ENCODE measurements at regions not wholly inside any gene's neighbourhood (a gene's known extent, or its start where the extent isn't known, plus 50 kb on each side); places are given as distances from the start of the nearest gene placed in this dataset.
A peak's percentile ranks its signal among the peaks of the same experiment; 100 is the strongest.
"Not testable (repeated sequence)": the region's sequence is repeated elsewhere in the genome, so short reads cannot be mapped to it uniquely, and the experiment has no call there.

GRCh38 chrX:130543603-130544325, 142.0 kb downstream of the RBMX2 start:
- peak overlapping the region in 1 of 2 donors; percentile 21 for H3K27ac ChIP-seq (ENCODE audit: low read depth in 1 of 2, low read length in 1 of 2)
- no peaks in the 10 kb centered on the region for H3K27me3 ChIP-seq (ENCODE audit: control insufficient read depth in 2 of 2, insufficient read depth in 1 of 2, low read length in 1 of 2)
- no peak overlapping the region for H3K4me3 ChIP-seq (ENCODE audit: low read length in 2 of 2)
- no peaks in the 10 kb centered on the region for H3K36me3 ChIP-seq (ENCODE audit: control insufficient read depth in 2 of 2, insufficient read depth in 2 of 2, low read length in 1 of 2)
- H3K9me3 ChIP-seq (ENCODE audit: control insufficient read depth in 2 of 2, insufficient read depth in 1 of 2, low read length in 1 of 2): no peaks in the 10 kb centered on the region
- DNase-seq (ENCODE audit: low read depth in 6 of 9, low spot score in 9 of 9): peak in 5 of 9 donors; percentile 1 to 61 (median 21)
- WGBS: 51% methylated on average over 4 of the region's 4 CpGs
- H3K4me1 ChIP-seq (ENCODE audit: control insufficient read depth in 2 of 2, insufficient read depth in 2 of 2, low read length in 2 of 2): peaks cover 3 to 13% of the 10 kb centered on the region in 2 donors

GRCh38 chrX:130545796-130546195, 144.0 kb downstream of the RBMX2 start:
- Histone ChIP-seq H3K36me3 (ENCODE audit: control insufficient read depth in 2 of 2, insufficient read depth in 2 of 2, low read length in 1 of 2) (no peaks in the 10 kb centered on the region), H3K27ac (ENCODE audit: low read depth in 1 of 2, low read length in 1 of 2) (no peak overlapping the region), H3K4me1 (ENCODE audit: control insufficient read depth in 2 of 2, insufficient read depth in 2 of 2, low read length in 2 of 2) (peaks cover 3 to 9% of the 10 kb centered on the region in 2 donors), H3K4me3 (ENCODE audit: low read length in 2 of 2) (no peak overlapping the region), H3K27me3 (ENCODE audit: control insufficient read depth in 2 of 2, insufficient read depth in 1 of 2, low read length in 1 of 2) (no peaks in the 10 kb centered on the region), H3K9me3 (ENCODE audit: control insufficient read depth in 2 of 2, insufficient read depth in 1 of 2, low read length in 1 of 2) (no peaks in the 10 kb centered on the region)
- WGBS: 99% methylated on average over 2 of the region's 2 CpGs
- no peak for DNase-seq (ENCODE audit: low read depth in 6 of 9, low spot score in 9 of 9)

DNA sequence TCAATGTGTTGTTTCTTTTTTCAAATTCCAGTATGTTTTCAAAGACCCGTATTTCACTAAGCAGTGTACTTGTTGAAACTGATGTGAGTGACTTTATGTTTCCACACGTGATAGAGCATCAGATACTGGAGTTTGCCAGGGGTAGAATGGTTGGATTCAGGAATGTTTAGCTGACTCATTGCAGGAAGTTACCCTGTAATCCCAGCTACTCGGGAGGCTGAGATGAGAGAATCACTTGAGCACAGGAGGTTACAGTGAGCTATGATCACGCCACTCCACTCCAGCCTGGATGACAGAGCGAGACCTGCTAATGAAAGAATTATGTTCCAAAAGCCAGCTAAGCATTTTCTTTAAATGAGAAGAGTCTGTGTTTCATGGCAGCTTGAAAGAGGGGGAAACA, 147.6 kb downstream of the RBMX2 start:
- H3K27me3 ChIP-seq (ENCODE audit: control insufficient read depth in 2 of 2, insufficient read depth in 1 of 2, low read length in 1 of 2); H3K27ac ChIP-seq (ENCODE audit: low read depth in 1 of 2, low read length in 1 of 2); H3K36me3 ChIP-seq (ENCODE audit: control insufficient read depth in 2 of 2, insufficient read depth in 2 of 2, low read length in 1 of 2); H3K4me3 ChIP-seq (ENCODE audit: low read length in 2 of 2); H3K4me1 ChIP-seq (ENCODE audit: control insufficient read depth in 2 of 2, insufficient read depth in 2 of 2, low read length in 2 of 2); H3K9me3 ChIP-seq (ENCODE audit: control insufficient read depth in 2 of 2, insufficient read depth in 1 of 2, low read length in 1 of 2); DNase-seq (ENCODE audit: low read depth in 6 of 9, low spot score in 9 of 9): not testable (repeated sequence)
- WGBS: 87% methylated on average over 5 of the region's 5 CpGs

GRCh38 chrX:130550351-130550750, 148.6 kb downstream of the RBMX2 start:
- Histone ChIP-seq H3K27me3 (ENCODE audit: control insufficient read depth in 2 of 2, insufficient read depth in 1 of 2, low read length in 1 of 2) (no peaks in the 10 kb centered on the region), H3K9me3 (ENCODE audit: control insufficient read depth in 2 of 2, insufficient read depth in 1 of 2, low read length in 1 of 2) (no peaks in the 10 kb centered on the region), H3K4me1 (ENCODE audit: control insufficient read depth in 2 of 2, insufficient read depth in 2 of 2, low read length in 2 of 2) (no peaks in the 10 kb centered on the region), H3K36me3 (ENCODE audit: control insufficient read depth in 2 of 2, insufficient read depth in 2 of 2, low read length in 1 of 2) (no peaks in the 10 kb centered on the region), H3K4me3 (ENCODE audit: low read length in 2 of 2) (no peak overlapping the region), H3K27ac (ENCODE audit: low read depth in 1 of 2, low read length in 1 of 2) (no peak overlapping the region)
- WGBS: 18% methylated on average over 2 of the region's 2 CpGs
- DNase-seq (ENCODE audit: low read depth in 6 of 9, low spot score in 9 of 9): no peak

GRCh38 chrX:130552444-130553073, 150.8 kb downstream of the RBMX2 start:
- no peaks in the 10 kb centered on the region for H3K27me3 ChIP-seq (ENCODE audit: control insufficient read depth in 2 of 2, insufficient read depth in 1 of 2, low read length in 1 of 2)
- H3K27ac ChIP-seq (ENCODE audit: low read depth in 1 of 2, low read length in 1 of 2): no peak overlapping the region
- H3K9me3 ChIP-seq (ENCODE audit: control insufficient read depth in 2 of 2, insufficient read depth in 1 of 2, low read length in 1 of 2): no peaks in the 10 kb centered on the region
- WGBS: 88% methylated on average over 6 of the region's 6 CpGs
- DNase-seq (ENCODE audit: low read depth in 6 of 9, low spot score in 9 of 9): no peak
- H3K36me3 ChIP-seq (ENCODE audit: control insufficient read depth in 2 of 2, insufficient read depth in 2 of 2, low read length in 1 of 2): no peaks in the 10 kb centered on the region
- H3K4me3 ChIP-seq (ENCODE audit: low read length in 2 of 2): no peak overlapping the region
- H3K4me1 ChIP-seq (ENCODE audit: control insufficient read depth in 2 of 2, insufficient read depth in 2 of 2, low read length in 2 of 2): no peaks in the 10 kb centered on the region

DNA sequence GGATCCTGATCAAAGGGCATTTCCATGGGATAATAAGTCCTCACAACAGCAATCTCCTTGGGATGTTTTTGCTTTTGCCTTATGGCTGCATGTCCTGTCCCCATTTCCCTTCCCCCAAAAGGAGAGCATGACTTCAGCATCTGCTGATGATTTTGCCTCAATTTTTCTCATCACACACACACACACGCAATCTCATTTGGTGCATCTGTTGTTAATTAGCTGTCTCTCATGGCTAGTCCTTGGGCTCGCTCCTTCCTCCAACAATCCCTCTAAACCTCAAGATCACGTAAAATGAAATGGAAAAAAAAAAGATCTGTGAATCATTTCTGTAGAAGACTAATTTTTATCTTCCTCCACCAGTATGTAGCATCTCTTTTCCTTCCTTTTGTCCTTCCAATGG, 153.6 kb downstream of the RBMX2 start:
- Histone ChIP-seq H3K9me3 (ENCODE audit: control insufficient read depth in 2 of 2, insufficient read depth in 1 of 2, low read length in 1 of 2) (no peaks in the 10 kb centered on the region), H3K4me1 (ENCODE audit: control insufficient read depth in 2 of 2, insufficient read depth in 2 of 2, low read length in 2 of 2) (no peaks in the 10 kb centered on the region), H3K4me3 (ENCODE audit: low read length in 2 of 2) (no peak overlapping the region), H3K36me3 (ENCODE audit: control insufficient read depth in 2 of 2, insufficient read depth in 2 of 2, low read length in 1 of 2) (no peaks in the 10 kb centered on the region), H3K27me3 (ENCODE audit: control insufficient read depth in 2 of 2, insufficient read depth in 1 of 2, low read length in 1 of 2) (no peaks in the 10 kb centered on the region), H3K27ac (ENCODE audit: low read depth in 1 of 2, low read length in 1 of 2) (no peak overlapping the region)
- DNase-seq (ENCODE audit: low read depth in 6 of 9, low spot score in 9 of 9): no peak
- 94% methylated on average over 3 of the region's 3 CpGs for WGBS

GRCh38 chrX:130555757-130556156, 154.0 kb downstream of the RBMX2 start:
- DNase-seq (ENCODE audit: low read depth in 6 of 9, low spot score in 9 of 9): no peak
- H3K4me1 ChIP-seq (ENCODE audit: control insufficient read depth in 2 of 2, insufficient read depth in 2 of 2, low read length in 2 of 2): no peaks in the 10 kb centered on the region

GRCh38 chrX:130556951-130557350, 155.2 kb downstream of the RBMX2 start:
- Histone ChIP-seq H3K27ac (ENCODE audit: low read depth in 1 of 2, low read length in 1 of 2) (no peak overlapping the region), H3K9me3 (ENCODE audit: control insufficient read depth in 2 of 2, insufficient read depth in 1 of 2, low read length in 1 of 2) (no peaks in the 10 kb centered on the region), H3K27me3 (ENCODE audit: control insufficient read depth in 2 of 2, insufficient read depth in 1 of 2, low read length in 1 of 2) (no peaks in the 10 kb centered on the region), H3K4me3 (ENCODE audit: low read length in 2 of 2) (no peak overlapping the region), H3K36me3 (ENCODE audit: control insufficient read depth in 2 of 2, insufficient read depth in 2 of 2, low read length in 1 of 2) (no peaks in the 10 kb centered on the region), H3K4me1 (ENCODE audit: control insufficient read depth in 2 of 2, insufficient read depth in 2 of 2, low read length in 2 of 2) (no peaks in the 10 kb centered on the region)
- no peak for DNase-seq (ENCODE audit: low read depth in 6 of 9, low spot score in 9 of 9)
- WGBS: 92% methylated on average over 1 of the region's 1 CpG

More at GRCh38 chrX:130555757-130556156, 154.0 kb downstream of the RBMX2 start:
- Histone ChIP-seq H3K27ac (ENCODE audit: low read depth in 1 of 2, low read length in 1 of 2) (no peak overlapping the region), H3K36me3 (ENCODE audit: control insufficient read depth in 2 of 2, insufficient read depth in 2 of 2, low read length in 1 of 2) (no peaks in the 10 kb centered on the region), H3K4me3 (ENCODE audit: low read length in 2 of 2) (no peak overlapping the region), H3K27me3 (ENCODE audit: control insufficient read depth in 2 of 2, insufficient read depth in 1 of 2, low read length in 1 of 2) (no peaks in the 10 kb centered on the region), H3K9me3 (ENCODE audit: control insufficient read depth in 2 of 2, insufficient read depth in 1 of 2, low read length in 1 of 2) (no peaks in the 10 kb centered on the region)
- WGBS: 92% methylated on average over 3 of the region's 3 CpGs

- Histone ChIP-seq H3K36me3 (ENCODE audit: control insufficient read depth in 2 of 2, insufficient read depth in 2 of 2, low read length in 1 of 2) (no peaks in the 10 kb centered on the region), H3K9me3 (ENCODE audit: control insufficient read depth in 2 of 2, insufficient read depth in 1 of 2, low read length in 1 of 2) (no peaks in the 10 kb centered on the region), H3K27me3 (ENCODE audit: control insufficient read depth in 2 of 2, insufficient read depth in 1 of 2, low read length in 1 of 2) (no peaks in the 10 kb centered on the region), H3K4me3 (ENCODE audit: low read length in 2 of 2) (no peak overlapping the region), H3K27ac (ENCODE audit: low read depth in 1 of 2, low read length in 1 of 2) (no peak overlapping the region), H3K4me1 (ENCODE audit: control insufficient read depth in 2 of 2, insufficient read depth in 2 of 2, low read length in 2 of 2) (no peaks in the 10 kb centered on the region)
- no peak for DNase-seq (ENCODE audit: low read depth in 6 of 9, low spot score in 9 of 9)
- 89% methylated on average over 5 of the region's 5 CpGs for WGBS
Observed at GRCh38 chrX:130560544-130560943, 158.8 kb downstream of the RBMX2 start.
